Liver (tissue), 3 donors: ENCODE measurements at regions not wholly inside any gene's neighbourhood (a gene's known extent, or its start where the extent isn't known, plus 50 kb on each side); places are given as distances from the start of the nearest gene placed in this dataset.

Source experiments
- ATF3 ChIP-seq: IDR thresholded peaks from 2 replicates; pipeline ENCODE4 v1.6.1; 2016; ENCODE audit warnings: antibody characterized with exemption
- CTCF ChIP-seq: fragments of 150-350 bp; IDR thresholded peaks from 2 replicates; pipeline ENCODE4 v1.5.1; 2017; ENCODE audit warnings: improper control_type of control experiment, low read depth, low read length; ENCODE audit not compliant: missing input control
- GABPA ChIP-seq, 2 donors: IDR thresholded peaks in 1 of 2; conservative IDR thresholded peaks in 1 of 2; 2 replicates each; pipeline ENCODE4 v1.6.1; 2016; ENCODE audit warnings: antibody characterized with exemption in 2 of 2, mild to moderate bottlenecking in 1 of 2, moderate library complexity in 1 of 2
- JUND ChIP-seq, 2 donors: IDR thresholded peaks; 2 replicates each; pipeline ENCODE4 v1.6.1; 2016; ENCODE audit warnings: antibody characterized with exemption in 2 of 2
- SP1 ChIP-seq: IDR thresholded peaks from 2 replicates; pipeline ENCODE4 v1.6.1; 2018; ENCODE audit warnings: antibody characterized with exemption, mild to moderate bottlenecking
- YY1 ChIP-seq: IDR thresholded peaks from 2 replicates; pipeline ENCODE4 v1.6.1; 2016; ENCODE audit warnings: antibody characterized with exemption, mild to moderate bottlenecking
- ZBTB33 ChIP-seq: IDR thresholded peaks from 2 replicates; pipeline ENCODE4 v1.6.1; 2016; ENCODE audit warnings: antibody characterized with exemption
- donor health status: healthy.
- donor health status: healthy.

- TF ChIP-seq GABPA (IDR thresholded peaks at IDR 0.05 in 1 of 2, conservative IDR thresholded peaks at IDR 0.05 in 1 of 2) (no peak), CTCF (no peak), ZBTB33 (no peak), SP1 (no peak), ATF3 (no peak), JUND (IDR thresholded peaks at IDR 0.05) (no peak), YY1 (no peak)
These were observed 116.6 kb downstream of the FAM170A start for GRCh38 chr5:119745976-119746375.
